HG03175 (cell line): ENCODE measurements at regions not wholly inside any gene's neighbourhood (a gene's known extent, or its start where the extent isn't known, plus 50 kb on each side); places are given as distances from the start of the nearest gene placed in this dataset.

Experiments used
- ATAC-seq: cut with Tn5 transposase; IDR thresholded peaks from one replicate; pipeline ENCODE4 v1.9.1; 2021; ENCODE audit warnings: mild to moderate bottlenecking, moderate library complexity; ENCODE audit not compliant: unreplicated experiment

DNA sequence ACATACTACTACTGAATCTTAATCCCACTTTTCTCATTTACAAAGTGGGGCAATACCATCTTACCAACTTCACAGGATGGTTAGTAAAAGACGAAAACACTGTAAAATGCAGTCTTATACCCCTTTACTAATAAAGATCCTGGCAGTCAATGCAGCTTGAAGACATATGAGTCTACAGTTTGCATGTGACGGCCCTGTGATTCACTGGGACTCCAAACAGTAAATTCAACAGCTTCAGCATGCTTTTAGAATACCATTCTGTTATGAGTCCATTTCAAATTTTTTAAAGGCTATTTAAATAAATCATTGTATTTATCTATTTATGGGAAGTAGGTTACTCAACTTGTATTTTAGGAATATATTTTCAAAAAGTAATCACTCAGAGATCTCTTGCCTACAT is 629.1 kb downstream of the LIG4 start:
- no peak for ATAC-seq

DNA sequence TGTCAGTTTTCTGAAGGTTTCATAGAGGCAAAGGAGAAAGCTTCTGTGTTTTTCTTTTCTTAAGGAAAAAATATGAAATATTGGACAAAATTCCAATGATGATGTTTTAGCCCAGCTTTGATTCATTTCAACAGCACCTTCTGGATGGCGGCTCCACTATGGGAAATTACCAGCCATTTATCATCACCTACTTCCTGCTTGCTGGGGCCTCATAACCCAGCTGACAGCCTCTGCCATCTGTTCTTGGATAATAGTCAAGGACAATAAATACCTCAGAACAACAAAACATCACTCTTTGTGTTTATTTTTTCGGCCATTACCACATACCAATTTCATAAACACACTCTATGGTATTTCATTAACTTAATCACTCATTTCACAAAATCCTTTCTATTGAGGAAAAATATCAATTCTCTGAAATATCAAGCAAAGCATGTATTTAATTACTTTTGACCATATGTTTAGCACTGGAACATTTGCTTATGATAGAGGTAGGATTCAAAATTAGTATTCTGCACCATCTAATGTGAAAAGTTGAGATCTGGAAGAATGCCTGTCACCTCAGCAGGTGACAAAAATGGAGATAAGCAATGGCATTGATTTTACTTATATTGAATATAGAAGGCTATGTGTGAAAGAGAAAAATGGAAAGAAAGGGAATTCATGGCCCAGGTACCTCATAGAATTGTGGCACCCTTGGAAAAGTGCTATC is 629.7 kb downstream of the LIG4 start:
- ATAC-seq: no peak

DNA sequence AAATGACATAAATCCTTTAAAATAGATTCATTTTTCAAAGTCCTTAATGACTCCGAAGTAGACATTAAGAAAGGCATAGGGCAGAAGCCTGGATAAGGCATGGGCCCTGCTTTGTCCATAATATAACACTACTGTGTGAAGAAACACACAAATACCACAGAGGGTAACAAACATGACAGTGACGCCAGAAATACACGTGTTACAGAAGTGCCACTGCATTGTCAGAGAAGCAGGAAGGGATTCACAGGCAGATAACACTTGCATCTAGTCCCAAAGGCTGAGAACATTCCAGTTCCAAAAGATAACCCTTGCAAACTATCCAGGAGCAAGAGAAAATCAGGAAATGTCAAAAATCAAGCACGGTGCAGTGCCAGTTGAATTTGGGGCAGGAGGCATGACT is 633.2 kb downstream of the LIG4 start:
- no peak for ATAC-seq

DNA sequence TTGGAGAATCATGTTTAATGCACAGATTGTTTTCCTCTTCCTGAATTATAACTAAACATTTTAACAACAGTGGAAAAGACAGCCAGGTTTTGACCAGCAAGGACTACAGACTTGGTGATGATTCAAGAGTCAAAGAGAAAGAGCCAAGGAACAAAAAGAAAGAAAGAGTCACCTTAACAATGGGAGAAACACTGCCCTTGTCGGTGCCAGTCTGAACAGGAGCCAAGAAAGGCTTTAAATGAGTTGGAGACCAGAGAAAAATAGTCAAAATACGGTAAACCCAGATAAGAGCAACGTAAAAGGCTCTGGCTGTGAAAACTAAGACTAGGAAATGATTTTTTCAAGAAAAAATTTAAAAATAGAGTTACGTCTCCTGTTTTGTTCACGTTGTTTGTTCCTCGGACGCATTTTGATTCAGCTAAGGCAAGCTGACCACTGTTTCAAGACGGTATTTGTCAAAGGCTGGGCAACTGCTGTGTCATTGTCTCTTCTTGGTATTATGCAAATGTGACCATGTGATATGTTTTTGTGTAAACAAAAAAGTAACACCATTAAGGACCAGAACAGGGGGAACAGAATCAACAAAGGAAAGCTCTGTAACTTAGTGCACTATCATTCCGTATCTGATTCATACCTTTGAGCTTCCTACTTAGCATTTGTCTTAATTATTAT is 634.5 kb downstream of the LIG4 start:
- ATAC-seq: no peak

DNA sequence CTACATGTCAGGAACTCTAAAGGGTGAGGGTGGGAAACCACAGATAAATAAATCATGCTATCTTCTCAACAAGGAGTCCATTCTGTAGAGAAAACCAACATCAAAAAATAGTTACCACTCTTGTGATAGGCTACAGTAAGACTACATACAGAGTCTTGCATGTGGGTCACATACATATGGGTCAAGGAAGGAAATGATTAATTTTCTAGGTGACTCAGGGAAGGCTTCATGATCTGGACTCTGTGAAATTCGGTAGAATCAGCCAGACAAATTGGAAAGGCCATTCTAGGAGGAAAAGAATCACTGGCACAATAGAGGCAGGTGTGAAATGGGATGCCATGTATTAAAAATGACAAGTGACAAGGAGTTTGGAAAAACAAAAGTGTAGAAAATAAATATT is 638.9 kb downstream of the LIG4 start:
- ATAC-seq: no peak

DNA sequence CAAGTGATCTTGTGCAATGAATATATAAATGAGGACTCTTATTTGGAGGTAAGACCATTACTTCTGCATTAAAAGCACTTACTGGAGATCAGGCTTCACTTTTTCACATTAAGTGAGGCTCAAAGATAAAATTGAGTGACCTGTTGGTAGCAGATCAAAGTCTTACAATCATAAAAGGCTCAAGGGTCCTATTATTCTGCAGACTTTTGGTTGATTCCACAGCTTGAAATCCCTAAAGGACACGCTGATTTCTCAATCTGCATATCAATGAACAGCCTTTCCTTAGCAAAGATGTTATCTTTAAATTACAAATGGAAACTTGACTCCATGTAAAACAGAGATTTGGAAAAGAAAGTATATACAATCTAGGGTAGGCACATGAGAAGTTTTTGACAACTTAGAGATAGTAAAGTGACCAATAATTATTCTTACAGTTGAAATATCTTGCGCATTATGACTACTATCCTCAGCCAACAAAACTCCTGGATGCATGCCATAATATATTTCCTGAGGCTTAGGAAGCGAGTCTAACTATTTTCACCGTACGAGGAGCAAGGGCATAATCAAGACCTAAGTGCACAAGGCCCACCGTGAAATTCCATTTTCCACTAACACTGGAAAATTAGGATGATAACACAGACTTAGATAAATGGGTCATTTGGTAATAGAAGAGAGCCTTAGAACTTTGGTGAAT is 640.7 kb downstream of the LIG4 start:
- ATAC-seq: no peak

DNA sequence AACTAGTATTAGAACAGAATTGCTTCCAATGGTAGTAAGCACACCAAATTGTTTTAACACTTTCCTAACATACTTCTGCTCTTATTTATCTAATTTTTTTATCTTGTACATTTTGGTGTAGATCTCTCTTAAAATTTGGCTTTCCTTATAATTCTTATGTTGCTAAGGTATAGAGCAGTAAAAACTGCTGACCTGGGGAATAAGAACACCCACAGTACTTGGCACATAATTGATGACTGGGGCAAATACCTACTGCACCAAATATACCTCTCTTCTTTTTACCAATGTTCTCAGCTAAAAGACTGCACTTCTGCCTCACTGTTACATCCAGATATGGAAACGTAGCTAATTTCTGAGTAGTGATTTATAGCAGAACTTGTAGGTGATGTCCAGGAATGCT is 642.2 kb downstream of the LIG4 start:
- no peak for ATAC-seq

DNA sequence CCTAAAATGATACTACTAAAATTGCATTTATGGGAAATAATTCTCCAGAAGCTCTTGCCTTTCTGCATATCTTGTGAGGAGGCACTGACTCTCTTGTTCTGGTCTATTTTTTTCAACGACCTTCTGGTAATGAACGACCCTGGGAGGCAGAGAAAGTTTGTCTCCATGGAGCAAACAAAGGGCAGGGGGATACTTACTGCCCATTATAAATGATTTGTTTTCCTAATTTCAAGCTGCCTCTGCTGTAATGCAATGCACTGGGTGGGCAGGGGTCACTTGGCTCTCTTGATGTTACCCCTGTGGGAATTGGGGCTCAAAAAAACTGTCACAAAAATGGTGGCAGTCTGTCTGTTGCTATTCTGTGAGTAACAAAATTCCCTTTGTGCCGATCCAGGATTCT is 643.2 kb downstream of the LIG4 start:
- ATAC-seq: no peak

DNA sequence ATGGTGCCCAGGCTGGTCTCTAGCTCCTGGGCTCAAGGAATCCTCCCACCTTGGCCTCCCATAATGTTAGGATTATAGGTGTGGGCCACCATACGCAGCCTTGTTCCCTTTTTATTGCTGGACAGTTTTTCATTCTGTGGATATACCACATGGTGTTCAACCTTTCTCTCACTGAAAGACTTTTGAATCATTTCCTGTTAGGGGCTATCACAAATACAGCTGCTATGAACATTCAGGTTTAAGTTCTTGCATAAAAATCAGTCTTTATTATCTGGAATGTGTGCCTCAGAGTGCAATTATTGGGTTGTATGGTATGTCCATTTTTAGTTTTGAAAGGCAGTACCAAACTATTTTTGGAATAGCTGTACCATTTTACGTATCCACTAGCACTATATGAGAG is 647.2 kb downstream of the LIG4 start:
- no peak for ATAC-seq

DNA sequence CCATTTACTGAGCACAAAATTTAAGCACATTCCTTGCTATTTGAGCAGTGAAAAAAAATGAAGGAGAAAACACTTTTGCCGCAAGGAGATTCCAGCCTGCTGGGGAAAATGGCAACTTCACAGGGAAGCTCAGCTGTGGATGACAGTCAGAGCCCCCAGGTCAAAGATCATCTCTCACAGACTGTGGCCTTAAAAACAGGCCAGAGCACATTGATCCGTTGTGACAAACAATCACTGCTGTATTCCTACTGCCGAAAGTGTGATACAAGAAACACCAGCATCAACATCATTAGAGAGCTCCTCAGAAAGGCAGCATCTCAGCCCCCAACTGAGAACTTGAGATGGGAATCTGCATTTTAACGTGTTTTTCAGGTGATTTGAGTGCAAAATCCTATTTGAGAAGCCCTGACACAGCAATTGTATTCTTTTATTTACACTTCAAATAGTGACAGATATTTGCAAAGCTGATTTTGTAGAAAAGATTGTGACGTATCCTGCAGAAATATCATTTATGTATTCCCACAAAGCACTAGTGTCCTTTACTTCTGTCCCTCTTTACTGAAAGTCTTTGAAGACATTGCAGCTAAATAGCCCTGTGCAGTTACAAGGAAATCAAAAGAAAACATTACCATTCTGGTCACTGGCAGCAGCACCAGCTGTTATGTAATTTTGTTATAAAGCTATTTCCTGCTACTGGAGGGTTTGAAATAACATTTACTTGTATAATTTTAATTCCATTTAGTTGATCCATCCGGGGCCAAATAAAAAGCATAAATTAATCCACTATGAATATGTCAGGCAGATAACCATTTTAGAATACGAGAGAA is 652.0 kb downstream of the LIG4 start:
- no peak for ATAC-seq

DNA sequence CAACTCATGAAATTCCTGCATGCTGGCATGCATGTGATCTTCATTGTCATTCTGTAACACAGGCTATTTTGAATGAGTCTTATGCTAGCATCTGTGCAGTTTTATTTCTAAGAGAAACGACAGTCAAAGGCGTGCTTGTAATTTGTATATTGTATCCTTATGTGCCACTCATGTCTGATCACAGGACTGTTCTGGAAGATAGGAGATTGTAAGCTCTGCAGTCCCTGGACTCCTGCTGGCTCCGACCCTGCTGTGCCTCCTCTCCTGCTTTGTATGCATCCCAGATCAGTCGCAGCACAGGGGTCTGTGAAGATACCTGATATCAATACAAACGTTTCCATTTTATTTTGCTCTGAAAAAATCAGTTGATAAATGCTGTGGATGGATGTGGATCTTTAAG is 653.1 kb downstream of the LIG4 start:
- no peak for ATAC-seq

DNA sequence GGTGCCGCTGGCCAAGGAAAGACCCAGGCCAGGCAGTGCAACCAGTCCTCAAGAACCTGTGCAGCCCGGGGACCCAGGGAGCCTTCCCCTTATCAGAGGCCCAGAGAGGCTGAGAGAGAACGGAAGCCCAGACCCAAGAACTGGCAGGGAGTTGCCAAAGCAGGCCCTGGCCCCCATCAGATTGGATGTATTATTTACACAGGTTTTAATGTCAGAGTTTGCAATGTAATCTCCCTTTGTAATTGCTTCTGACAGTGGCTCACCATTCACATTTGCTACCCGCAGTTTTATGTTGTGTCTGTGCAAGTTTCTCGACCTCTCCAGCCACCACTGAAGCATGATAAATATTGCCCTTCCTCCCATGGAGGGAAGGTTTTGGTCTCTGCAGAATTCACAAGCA is 660.9 kb downstream of the LIG4 start:
- no peak for ATAC-seq

DNA sequence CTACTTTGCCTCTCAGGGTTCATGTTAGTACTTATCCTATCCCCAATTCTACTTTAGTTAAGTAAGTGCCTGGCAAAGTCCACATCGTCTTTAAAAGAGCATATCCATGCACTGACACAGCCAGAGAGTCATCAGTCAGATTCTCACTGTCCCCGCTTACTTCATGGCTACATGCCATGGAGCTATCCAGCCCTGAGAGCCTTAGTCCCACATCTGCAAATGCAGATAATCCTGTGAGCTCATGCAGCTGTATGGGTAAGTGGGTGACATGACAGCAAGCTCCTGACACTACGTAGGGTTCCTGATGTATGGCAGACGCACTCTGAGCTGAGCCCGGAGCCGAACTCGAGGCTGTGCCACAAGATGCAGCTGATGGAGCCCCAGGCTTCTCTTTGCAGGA is 661.5 kb downstream of the LIG4 start:
- no peak for ATAC-seq

DNA sequence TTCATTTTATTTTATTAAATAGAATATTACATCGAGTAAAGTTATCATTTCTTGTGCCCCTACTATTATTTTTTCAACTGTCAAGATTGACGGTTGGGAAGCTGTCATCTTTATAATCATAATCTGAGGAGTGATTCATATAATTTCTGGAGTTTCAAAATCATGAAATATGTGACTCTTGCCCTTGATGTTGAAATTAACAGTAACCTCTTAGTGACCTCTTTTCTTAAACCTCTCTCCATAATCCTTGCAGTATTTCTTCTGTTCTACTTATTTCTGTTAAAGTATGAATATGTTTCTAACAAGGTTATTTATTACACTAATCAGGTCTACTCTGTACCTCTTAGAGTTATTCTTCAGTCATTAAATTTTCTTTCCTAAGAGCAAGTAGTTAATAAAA is 663.8 kb downstream of the LIG4 start:
- ATAC-seq: no peak

DNA sequence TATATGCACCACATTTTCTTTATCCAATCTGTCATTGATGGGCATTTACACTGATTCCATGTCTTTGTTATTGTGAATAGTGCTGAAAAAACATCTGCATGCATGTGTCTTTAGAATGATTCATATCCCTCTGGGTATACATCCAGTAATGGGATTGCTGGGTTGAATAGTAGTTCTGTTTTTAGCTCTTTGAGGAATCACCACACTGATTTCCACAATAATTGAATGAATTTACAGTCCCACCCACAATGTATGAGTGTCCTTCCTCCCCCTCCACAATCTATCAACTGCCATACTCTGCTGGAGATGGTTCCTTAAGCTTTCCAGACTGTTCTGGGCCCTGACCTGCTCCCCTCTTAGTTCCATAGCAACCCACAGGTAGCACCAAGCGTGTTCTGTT is 667.0 kb downstream of the LIG4 start:
- ATAC-seq: no peak

DNA sequence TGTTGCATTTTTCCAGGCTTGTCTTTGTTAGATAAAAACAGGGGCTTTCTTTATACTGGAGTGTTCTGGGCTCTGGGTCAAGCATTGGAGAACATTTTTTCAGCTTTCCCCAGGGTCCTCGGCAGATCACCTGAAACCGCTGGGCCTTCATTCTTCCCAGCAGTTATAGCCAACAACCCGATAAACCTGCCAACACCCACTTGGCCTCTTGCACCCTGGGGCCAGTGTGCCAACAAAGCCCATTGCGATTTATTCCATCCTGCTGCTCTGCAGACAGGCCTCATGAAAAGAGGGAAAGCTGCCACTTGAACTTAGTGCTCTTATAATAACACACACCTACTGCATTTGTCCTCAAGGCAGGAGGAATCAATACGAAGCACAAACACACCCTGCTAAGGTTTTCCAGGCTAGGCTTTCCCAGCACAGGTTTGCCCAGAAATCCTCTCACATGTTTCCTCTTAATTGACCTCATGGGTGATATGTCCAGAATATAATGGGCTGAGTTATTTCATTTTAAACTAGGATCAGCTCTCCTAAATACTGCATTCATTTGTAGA is 669.3 kb downstream of the LIG4 start:
- ATAC-seq: no peak

DNA sequence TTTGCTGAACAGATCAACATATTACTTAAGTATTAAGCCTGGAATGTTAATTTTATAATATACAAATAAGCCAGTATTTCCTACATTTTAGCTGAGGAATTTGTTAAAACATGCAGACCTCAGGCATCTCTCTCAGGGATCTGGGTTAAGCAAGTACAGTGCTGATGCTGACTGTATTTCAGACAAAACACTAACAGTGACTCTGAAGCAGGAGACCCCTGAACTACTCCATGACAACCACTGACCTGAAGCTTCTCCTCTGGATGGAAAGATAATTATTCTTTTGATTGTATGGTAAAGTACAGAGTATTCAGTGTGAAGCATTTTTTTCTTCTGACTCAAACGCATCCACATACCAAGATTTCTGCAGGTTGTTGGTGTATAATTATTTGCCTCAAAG is 680.8 kb downstream of the LIG4 start:
- no peak for ATAC-seq

DNA sequence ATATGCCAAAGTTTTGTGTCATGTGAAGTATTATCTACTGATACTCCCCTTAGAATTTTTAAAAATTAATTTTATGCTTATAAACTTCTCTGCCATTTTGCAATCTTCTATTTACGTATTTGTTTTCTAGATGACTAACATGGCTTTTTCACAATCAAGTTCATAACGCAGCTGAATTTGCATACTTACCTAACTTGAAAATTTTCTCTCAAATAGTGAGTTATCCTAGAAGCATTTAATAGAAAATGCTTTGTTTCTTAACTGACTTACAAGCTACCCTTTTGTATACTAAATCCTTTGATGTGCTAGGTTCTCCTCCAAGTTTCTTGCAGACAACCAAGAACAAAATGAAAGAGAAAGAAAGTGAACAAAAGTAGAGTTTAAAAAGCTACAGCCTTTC is 683.5 kb downstream of the LIG4 start:
- ATAC-seq: no peak

DNA sequence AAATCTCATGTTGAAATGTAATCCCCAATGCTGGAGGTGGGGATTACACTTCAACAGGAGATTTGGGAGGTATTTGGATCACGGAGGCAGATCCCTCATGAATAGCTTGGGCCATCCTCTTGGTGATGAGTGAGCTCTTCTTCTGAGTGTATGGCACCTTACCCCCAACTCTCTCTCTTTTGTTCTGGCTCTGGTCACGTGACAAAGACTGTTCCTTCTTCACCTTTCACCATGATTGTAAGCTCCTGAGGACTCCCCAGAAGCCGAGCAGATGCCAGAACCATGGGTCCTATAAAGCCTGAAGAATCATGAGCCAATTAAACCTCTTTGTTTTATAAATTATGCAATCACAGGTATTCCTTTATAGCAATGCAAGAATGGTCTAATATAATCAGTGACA is 684.2 kb downstream of the LIG4 start:
- ATAC-seq: no peak

DNA sequence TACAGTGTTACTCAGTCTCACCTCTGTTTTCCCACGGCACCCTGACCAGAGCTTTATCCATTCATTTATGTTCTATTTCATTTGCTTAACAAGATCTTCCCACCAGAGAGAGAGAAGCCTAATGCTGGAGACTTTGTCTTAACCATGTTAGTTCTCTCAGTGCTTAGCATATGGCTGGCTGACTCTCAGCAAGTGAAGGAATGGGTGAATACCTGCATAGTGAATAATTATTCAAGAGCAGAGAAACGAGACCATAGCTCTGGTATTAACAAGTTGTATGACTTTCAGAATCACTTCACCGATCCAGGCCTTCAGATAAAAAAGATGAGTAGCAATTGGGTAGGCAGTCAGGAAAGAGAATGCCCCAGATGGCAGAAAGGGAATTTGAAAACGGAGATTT is 686.3 kb downstream of the LIG4 start:
- no peak for ATAC-seq

DNA sequence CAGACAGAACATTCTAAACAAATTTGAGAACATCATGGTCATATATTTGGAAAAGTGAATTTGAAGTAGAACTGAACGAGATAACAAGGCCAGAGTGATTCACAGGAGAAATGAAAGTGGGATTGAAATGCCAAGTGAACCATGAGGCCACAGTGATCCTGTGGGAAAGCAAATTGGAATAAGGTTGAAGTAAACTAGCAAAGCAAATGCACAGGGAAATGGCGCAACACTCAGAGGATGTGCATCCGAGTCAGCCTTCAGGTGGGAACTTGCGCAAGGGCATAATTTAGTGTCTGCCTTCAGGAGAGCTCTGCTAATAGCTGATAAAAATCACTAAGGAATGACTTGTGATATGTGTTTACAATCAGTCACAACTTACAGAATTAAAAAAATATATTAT is 696.6 kb downstream of the LIG4 start:
- ATAC-seq: no peak
